Keratinocyte (primary cell): ENCODE measurements at regions not wholly inside any gene's neighbourhood (a gene's known extent, or its start where the extent isn't known, plus 50 kb on each side); places are given as distances from the start of the nearest gene placed in this dataset.

Experiments used
- DNase-seq: peaks from one replicate; pipeline ENCODE4 v3.0.0-alpha.2; 2011; ENCODE audit warnings: low read depth, missing footprints, low spot score
- FAIRE-seq: peaks from 2 replicates; lab custom pipeline; 2011; peaks lifted over from hg19 to GRCh38; lab: Jason Lieb, UNC
- H2AFZ ChIP-seq: 2 replicates; pipeline ENCODE4 v1.6.0; 2012; ENCODE audit warnings: low read length, control low read depth, inconsistent platforms; ENCODE audit not compliant: control insufficient read depth
- H3K27ac ChIP-seq: 2 replicates; pipeline ENCODE4 v1.5.1; 2011; ENCODE audit warnings: low read length; ENCODE audit not compliant: control insufficient read depth, insufficient read depth
- H3K27me3 ChIP-seq: 3 replicates; pipeline ENCODE4 v1.6.0; 2011; ENCODE audit warnings: low read length; ENCODE audit not compliant: control insufficient read depth, insufficient read depth; ENCODE audit errors: extremely low read depth
- H3K36me3 ChIP-seq, 2 experiments: 2 replicates in 1 of 2; 3 replicates in 1 of 2; pipeline ENCODE4 v1.5.1; 2011; ENCODE audit warnings: low read length in 2 of 2, mild to moderate bottlenecking in 1 of 2; ENCODE audit not compliant: control insufficient read depth in 2 of 2, insufficient read depth in 2 of 2; ENCODE audit errors: extremely low read depth in 1 of 2
- H3K4me1 ChIP-seq: 3 replicates; pipeline ENCODE4 v1.5.1; 2011; ENCODE audit warnings: low read length; ENCODE audit not compliant: control insufficient read depth, insufficient read depth; ENCODE audit errors: extremely low read depth
- H3K4me2 ChIP-seq: 3 replicates; pipeline ENCODE4 v1.6.0; 2011; ENCODE audit warnings: low read depth, low read length; ENCODE audit not compliant: control insufficient read depth, insufficient read depth; ENCODE audit errors: extremely low read depth
- H3K4me3 ChIP-seq, 3 experiments: fragments of 200-600 bp in 1 of 3; sonication (generic) in 1 of 3; 2 replicates in 2 of 3; 3 replicates in 1 of 3; pipeline ENCODE4 v1.5.1; 2011 to 2016; ENCODE audit warnings: low read length in 3 of 3, mild to moderate bottlenecking in 3 of 3, control low read depth in 2 of 3, inconsistent platforms in 1 of 3, low read depth in 1 of 3, mixed read lengths in 1 of 3, mixed run types in 1 of 3, moderate library complexity in 1 of 3; ENCODE audit not compliant: control insufficient read depth in 2 of 3, insufficient read depth in 2 of 3; ENCODE audit errors: extremely low read depth in 1 of 3
- H3K79me2 ChIP-seq: 2 replicates; pipeline ENCODE4 v1.6.0; 2012; ENCODE audit warnings: low read length; ENCODE audit not compliant: control insufficient read depth, insufficient read depth
- H3K9ac ChIP-seq: 3 replicates; pipeline ENCODE4 v1.6.0; 2011; ENCODE audit warnings: low read length; ENCODE audit not compliant: control insufficient read depth, insufficient read depth; ENCODE audit errors: extremely low read depth
- H3K9me1 ChIP-seq: 3 replicates; pipeline ENCODE4 v1.6.0; 2011; ENCODE audit warnings: low read length; ENCODE audit not compliant: control insufficient read depth, insufficient read depth; ENCODE audit errors: extremely low read depth
- H3K9me3 ChIP-seq: 2 replicates; pipeline ENCODE4 v1.5.1; 2012; ENCODE audit warnings: low read depth, low read length; ENCODE audit not compliant: control insufficient read depth
- H4K20me1 ChIP-seq: 3 replicates; pipeline ENCODE4 v1.6.0; 2011; ENCODE audit warnings: low read length; ENCODE audit not compliant: control insufficient read depth, insufficient read depth; ENCODE audit errors: extremely low read depth
- CTCF ChIP-seq, 3 experiments: IDR thresholded peaks in 1 of 3; conservative IDR thresholded peaks in 1 of 3; optimal IDR thresholded peaks in 1 of 3; 2 replicates in 2 of 3; 3 replicates in 1 of 3; pipeline versions ENCODE3 to v1.5.1; 2011; ENCODE audit warnings: low read length in 3 of 3, mild to moderate bottlenecking in 3 of 3, moderate library complexity in 2 of 3, control low read depth in 1 of 3, inconsistent platforms in 1 of 3; ENCODE audit not compliant: insufficient read depth in 2 of 3; ENCODE audit errors: extremely low read depth in 1 of 3
- EZH2 ChIP-seq: IDR thresholded peaks from one replicate; pipeline ENCODE4 v1.6.1; 2012; ENCODE audit warnings: inconsistent platforms, mild to moderate bottlenecking, low read length, moderate library complexity
- dilution Hi-C: fragments of 300-500 bp; cut with MboI; formaldehyde crosslinking; loops from one replicate; pipeline ENCODE4 v1.7.0; 2020; ENCODE audit warnings: low sequenced_read_pairs; ENCODE audit not compliant: extremely low pct_ligation_motif_present

- Histone ChIP-seq H3K79me2 (no peaks in the 10 kb centered on the region), H2AFZ (no peak overlapping the region), H4K20me1 (no peaks in the 10 kb centered on the region), H3K9me3 (no peaks in the 10 kb centered on the region), H3K4me3 (no peak overlapping the region), H3K9me1 (no peaks in the 10 kb centered on the region), H3K4me1 (no peaks in the 10 kb centered on the region), H3K9ac (no peak overlapping the region), H3K27me3 (no peaks in the 10 kb centered on the region), H3K27ac (no peak overlapping the region), H3K4me2 (no peak overlapping the region), H3K36me3 (no peaks in the 10 kb centered on the region)
- no peak for TF ChIP-seq EZH2
- TF ChIP-seq CTCF (optimal IDR thresholded peaks at IDR 0.05 in 1 of 3, IDR thresholded peaks at IDR 0.05 in 1 of 3, conservative IDR thresholded peaks at IDR 0.05 in 1 of 3; ENCODE audit: extremely low read depth in 1 of 3, insufficient read depth in 2 of 3, low read length in 3 of 3) = no peak
- dilution Hi-C loops = no loop called here
- DNase-seq (no peak), FAIRE-seq (no peak)
Measured at GRCh38 chr17:14434506-14434905, 133.6 kb downstream of the HS3ST3B1 start.

GRCh38 chr17:14432079-14432478 is 131.2 kb downstream of the HS3ST3B1 start:
- H3K27me3 ChIP-seq = no peaks in the 10 kb centered on the region
- H3K9me3 ChIP-seq = no peaks in the 10 kb centered on the region
- H3K9ac ChIP-seq = no peak overlapping the region
- H3K79me2 ChIP-seq = no peaks in the 10 kb centered on the region
- no peak for TF ChIP-seq CTCF (optimal IDR thresholded peaks at IDR 0.05 in 1 of 3, IDR thresholded peaks at IDR 0.05 in 1 of 3, conservative IDR thresholded peaks at IDR 0.05 in 1 of 3; ENCODE audit: extremely low read depth in 1 of 3, insufficient read depth in 2 of 3, low read length in 3 of 3)
- no peak for TF ChIP-seq EZH2
- H3K4me3 ChIP-seq = no peak overlapping the region
- DNase-seq (no peak), FAIRE-seq (no peak)
- no peaks in the 10 kb centered on the region for H3K4me1 ChIP-seq
- H3K27ac ChIP-seq = no peak overlapping the region
- no peak overlapping the region for H2AFZ ChIP-seq
- dilution Hi-C loops = no loop called here
- H3K9me1 ChIP-seq = no peaks in the 10 kb centered on the region
- no peak overlapping the region for H3K4me2 ChIP-seq
- no peaks in the 10 kb centered on the region for H4K20me1 ChIP-seq
- no peaks in the 10 kb centered on the region for H3K36me3 ChIP-seq
